ENCODE measurements at regions not wholly inside any gene's neighbourhood (a gene's known extent, or its start where the extent isn't known, plus 50 kb on each side); places are given as distances from the start of the nearest gene placed in this dataset.

DNA sequence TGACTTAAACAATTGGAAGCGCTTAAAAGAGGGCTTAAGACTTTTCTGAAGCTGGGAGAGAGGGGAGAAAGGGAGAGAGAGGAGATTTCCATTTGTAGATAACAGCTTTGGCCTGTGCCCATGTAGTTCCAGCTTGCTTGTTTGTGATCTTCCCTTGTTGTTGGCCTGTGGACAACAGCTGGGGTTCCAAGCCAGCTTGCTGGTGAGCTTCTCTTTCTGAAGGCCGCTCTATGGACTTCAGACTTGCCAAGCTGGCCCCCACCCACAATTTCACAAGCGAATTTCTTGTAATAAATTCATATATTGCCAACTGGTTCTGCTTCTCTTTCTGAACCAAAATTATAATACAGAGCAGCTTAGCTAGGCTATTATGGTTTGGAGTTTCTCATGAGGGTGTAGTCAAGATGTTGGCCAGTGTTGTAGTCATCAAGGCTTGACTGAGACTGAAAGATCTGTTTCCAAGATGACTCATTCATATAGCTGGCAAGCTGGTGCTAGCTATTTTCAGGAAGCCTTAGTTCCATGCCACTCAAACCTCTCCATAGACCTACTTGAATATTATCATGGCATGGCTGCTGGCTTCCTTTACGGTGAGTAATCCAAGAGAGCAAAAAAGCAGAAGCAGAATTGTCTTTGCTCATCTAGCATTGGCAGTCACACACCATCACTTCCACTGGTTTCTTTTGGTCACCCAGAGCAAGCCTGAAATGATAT lies 89.4 kb downstream of the ATP23 start:
- TF ChIP-seq POLR2AphosphoS5 (IDR thresholded peaks at IDR 0.05): no peak
- TF ChIP-seq EP300 (IDR thresholded peaks at IDR 0.05): no peak
- TF ChIP-seq, protein P1, sequence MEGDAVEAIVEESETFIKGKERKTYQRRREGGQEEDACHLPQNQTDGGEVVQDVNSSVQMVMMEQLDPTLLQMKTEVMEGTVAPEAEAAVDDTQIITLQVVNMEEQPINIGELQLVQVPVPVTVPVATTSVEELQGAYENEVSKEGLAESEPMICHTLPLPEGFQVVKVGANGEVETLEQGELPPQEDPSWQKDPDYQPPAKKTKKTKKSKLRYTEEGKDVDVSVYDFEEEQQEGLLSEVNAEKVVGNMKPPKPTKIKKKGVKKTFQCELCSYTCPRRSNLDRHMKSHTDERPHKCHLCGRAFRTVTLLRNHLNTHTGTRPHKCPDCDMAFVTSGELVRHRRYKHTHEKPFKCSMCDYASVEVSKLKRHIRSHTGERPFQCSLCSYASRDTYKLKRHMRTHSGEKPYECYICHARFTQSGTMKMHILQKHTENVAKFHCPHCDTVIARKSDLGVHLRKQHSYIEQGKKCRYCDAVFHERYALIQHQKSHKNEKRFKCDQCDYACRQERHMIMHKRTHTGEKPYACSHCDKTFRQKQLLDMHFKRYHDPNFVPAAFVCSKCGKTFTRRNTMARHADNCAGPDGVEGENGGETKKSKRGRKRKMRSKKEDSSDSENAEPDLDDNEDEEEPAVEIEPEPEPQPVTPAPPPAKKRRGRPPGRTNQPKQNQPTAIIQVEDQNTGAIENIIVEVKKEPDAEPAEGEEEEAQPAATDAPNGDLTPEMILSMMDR (IDR thresholded peaks at IDR 0.05): no peak
- no peak for TF ChIP-seq POLR2A (IDR thresholded peaks at IDR 0.05)

Data from gastroesophageal sphincter (tissue), 3 donors.